Putamen (tissue), 1 donor: ENCODE measurements at regions not wholly inside any gene's neighbourhood (a gene's known extent, or its start where the extent isn't known, plus 50 kb on each side); places are given as distances from the start of the nearest gene placed in this dataset.
"Not testable (repeated sequence)": the region's sequence is repeated elsewhere in the genome, so short reads cannot be mapped to it uniquely, and the experiment has no call there.

Experiments
- DNase-seq: peaks from one replicate; pipeline ENCODE4 v3.0.0-alpha.2; 2016; ENCODE audit warnings: low spot score

GRCh38 chr4:126440297-126440696 lies 1125.5 kb downstream of the FAT4 start:
- no peak for DNase-seq

- no peak for DNase-seq
These were observed 1126.6 kb downstream of the FAT4 start for GRCh38 chr4:126441173-126442035.

GRCh38 chr4:126445596-126445995 lies 1130.8 kb downstream of the FAT4 start:
- no peak for DNase-seq

- DNase-seq: no peak
These were observed 1132.2 kb downstream of the FAT4 start for GRCh38 chr4:126446917-126447316.

GRCh38 chr4:126448086-126448845 lies 1133.5 kb downstream of the FAT4 start:
- DNase-seq: no peak

- DNase-seq: no peak
These were observed 1136.6 kb downstream of the FAT4 start for GRCh38 chr4:126451237-126451873.

- no peak for DNase-seq
These were observed 1141.1 kb downstream of the FAT4 start for GRCh38 chr4:126455865-126456264.

- DNase-seq: no peak
These were observed 1144.2 kb downstream of the FAT4 start for GRCh38 chr4:126458993-126459392.

- DNase-seq: no peak
These were observed 1150.6 kb downstream of the FAT4 start for GRCh38 chr4:126465341-126465740.

- no peak for DNase-seq
These were observed 1152.1 kb downstream of the FAT4 start for GRCh38 chr4:126466848-126467247.

- DNase-seq: no peak
These were observed 1153.4 kb downstream of the FAT4 start for GRCh38 chr4:126468144-126468543.

GRCh38 chr4:126470862-126471261 lies 1156.1 kb downstream of the FAT4 start:
- no peak for DNase-seq

GRCh38 chr4:126475730-126476129 lies 1157.0 kb upstream of the INTU start:
- no peak for DNase-seq

GRCh38 chr4:126479709-126480108 lies 1153.0 kb upstream of the INTU start:
- no peak for DNase-seq

GRCh38 chr4:126482311-126482710 lies 1150.4 kb upstream of the INTU start:
- no peak for DNase-seq

GRCh38 chr4:126486377-126486776 lies 1146.4 kb upstream of the INTU start:
- peak; percentile 39 for DNase-seq

- no peak for DNase-seq
These were observed 1142.8 kb upstream of the INTU start for GRCh38 chr4:126489826-126490463.

GRCh38 chr4:126495163-126495752 lies 1137.5 kb upstream of the INTU start:
- DNase-seq: no peak

- no peak for DNase-seq
These were observed 1119.8 kb upstream of the INTU start for GRCh38 chr4:126512979-126513378.

GRCh38 chr4:126513596-126513995 lies 1119.2 kb upstream of the INTU start:
- DNase-seq: no peak

- no peak for DNase-seq
These were observed 1112.0 kb upstream of the INTU start for GRCh38 chr4:126520731-126521130.

- DNase-seq: not testable (repeated sequence)
These were observed 1107.4 kb upstream of the INTU start for GRCh38 chr4:126525400-126525799.
